ENCODE measurements at regions not wholly inside any gene's neighbourhood (a gene's known extent, or its start where the extent isn't known, plus 50 kb on each side); places are given as distances from the start of the nearest gene placed in this dataset.
"Not testable (repeated sequence)": the region's sequence is repeated elsewhere in the genome, so short reads cannot be mapped to it uniquely, and the experiment has no call there.

DNA sequence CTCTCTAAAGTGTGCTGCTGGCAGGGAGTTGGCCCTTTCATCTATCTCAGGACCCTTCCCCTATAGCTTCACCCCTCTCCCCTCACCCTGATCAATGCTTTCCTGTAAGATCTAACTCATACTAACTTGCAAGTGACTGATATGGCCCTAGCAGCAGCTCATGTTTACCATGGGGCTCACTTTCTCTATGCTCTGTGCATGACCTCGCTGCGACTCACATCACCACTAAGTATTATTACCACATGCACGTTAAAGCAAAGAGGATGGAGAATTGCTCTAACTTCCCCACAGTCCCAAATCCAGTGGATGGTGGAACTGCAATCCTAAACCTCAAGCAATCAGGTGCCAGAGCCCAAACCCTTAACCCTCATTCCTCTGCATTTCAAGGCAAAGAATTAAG lies 626.6 kb downstream of the MID1IP1 start:
- BruUV-seq (replicated peaks) = no TSS peak
- ChIA-PET CTCF (no interaction called here), POLR2A (no interaction called here)
- H3K4me1 ChIP-seq = peaks cover 8% of the 10 kb centered on the region; the same call in 1 of the 2 replicates
- H3K36me3 ChIP-seq (ENCODE audit: control insufficient read depth, insufficient read depth, low read length) = no peaks in the 10 kb centered on the region
- TF ChIP-seq, protein P1, sequence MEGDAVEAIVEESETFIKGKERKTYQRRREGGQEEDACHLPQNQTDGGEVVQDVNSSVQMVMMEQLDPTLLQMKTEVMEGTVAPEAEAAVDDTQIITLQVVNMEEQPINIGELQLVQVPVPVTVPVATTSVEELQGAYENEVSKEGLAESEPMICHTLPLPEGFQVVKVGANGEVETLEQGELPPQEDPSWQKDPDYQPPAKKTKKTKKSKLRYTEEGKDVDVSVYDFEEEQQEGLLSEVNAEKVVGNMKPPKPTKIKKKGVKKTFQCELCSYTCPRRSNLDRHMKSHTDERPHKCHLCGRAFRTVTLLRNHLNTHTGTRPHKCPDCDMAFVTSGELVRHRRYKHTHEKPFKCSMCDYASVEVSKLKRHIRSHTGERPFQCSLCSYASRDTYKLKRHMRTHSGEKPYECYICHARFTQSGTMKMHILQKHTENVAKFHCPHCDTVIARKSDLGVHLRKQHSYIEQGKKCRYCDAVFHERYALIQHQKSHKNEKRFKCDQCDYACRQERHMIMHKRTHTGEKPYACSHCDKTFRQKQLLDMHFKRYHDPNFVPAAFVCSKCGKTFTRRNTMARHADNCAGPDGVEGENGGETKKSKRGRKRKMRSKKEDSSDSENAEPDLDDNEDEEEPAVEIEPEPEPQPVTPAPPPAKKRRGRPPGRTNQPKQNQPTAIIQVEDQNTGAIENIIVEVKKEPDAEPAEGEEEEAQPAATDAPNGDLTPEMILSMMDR (IDR thresholded peaks at IDR 0.05; ENCODE audit: insufficient read depth in 1 of 2, low read depth in 1 of 2, low read length in 1 of 2, severe bottlenecking in 1 of 2, unreplicated experiment in 1 of 2) = no peak
- H3K4me3 ChIP-seq (ENCODE audit: low read depth, low read length) = no peak overlapping the region
- DNase-seq = no peak
- no peaks in the 10 kb centered on the region for H3K36me3 Mint-ChIP-seq (ENCODE audit: insufficient read depth, unreplicated experiment)
- H3K27ac Mint-ChIP-seq (ENCODE audit: unreplicated experiment) = peak overlapping the region; percentile 63
- no peaks in the 10 kb centered on the region for H3K9me3 Mint-ChIP-seq (ENCODE audit: unreplicated experiment)
- intact Hi-C loops (cut with micrococcal nuclease; ENCODE audit: unreplicated experiment) = no loop called here
- peaks cover 25% of the 10 kb centered on the region for H3K4me1 Mint-ChIP-seq (ENCODE audit: low read depth, unreplicated experiment)
- no peaks in the 10 kb centered on the region for H3K27me3 ChIP-seq (replicated peaks; ENCODE audit: control insufficient read depth, insufficient read depth, low read length)
- no peak overlapping the region for H3K4me3 Mint-ChIP-seq (ENCODE audit: unreplicated experiment)
- H3K27me3 Mint-ChIP-seq (ENCODE audit: insufficient read depth, unreplicated experiment) = no peaks in the 10 kb centered on the region
- H3K9me3 ChIP-seq = no peaks in the 10 kb centered on the region

GRCh38 chrX:39430551-39430950 lies 629.3 kb downstream of the MID1IP1 start:
- intact Hi-C loops (cut with micrococcal nuclease; ENCODE audit: unreplicated experiment) = no loop called here

GRCh38 chrX:39431893-39432292 lies 630.6 kb downstream of the MID1IP1 start:
- H3K9me3 Mint-ChIP-seq (ENCODE audit: unreplicated experiment) = no peaks in the 10 kb centered on the region
- H3K4me1 Mint-ChIP-seq (ENCODE audit: low read depth, unreplicated experiment) = peaks cover 28% of the 10 kb centered on the region
- H3K4me3 Mint-ChIP-seq (ENCODE audit: unreplicated experiment) = no peak overlapping the region
- no peaks in the 10 kb centered on the region for H3K27me3 ChIP-seq (replicated peaks; ENCODE audit: control insufficient read depth, insufficient read depth, low read length)
- peak in 1 of 2 experiments; percentile 13 for DNase-seq
- H3K4me1 ChIP-seq = peaks cover 8% of the 10 kb centered on the region; the same call in 1 of the 2 replicates
- H3K36me3 ChIP-seq (ENCODE audit: control insufficient read depth, insufficient read depth, low read length) = no peaks in the 10 kb centered on the region
- CTCF ChIA-PET = no interaction called here
- POLR2A ChIA-PET = no interaction called here
- no peaks in the 10 kb centered on the region for H3K27me3 Mint-ChIP-seq (ENCODE audit: insufficient read depth, unreplicated experiment)
- TF ChIP-seq, protein P1 (IDR thresholded peaks at IDR 0.05; ENCODE audit: insufficient read depth in 1 of 2, low read depth in 1 of 2, low read length in 1 of 2, severe bottlenecking in 1 of 2, unreplicated experiment in 1 of 2) = no peak
- H3K36me3 Mint-ChIP-seq (ENCODE audit: insufficient read depth, unreplicated experiment) = no peaks in the 10 kb centered on the region
- H3K27ac Mint-ChIP-seq (ENCODE audit: unreplicated experiment) = no peak overlapping the region
- no TSS peak for BruUV-seq (replicated peaks)
- no peaks in the 10 kb centered on the region for H3K9me3 ChIP-seq
- intact Hi-C loops (cut with micrococcal nuclease; ENCODE audit: unreplicated experiment) = no loop called here
- no peak overlapping the region for H3K4me3 ChIP-seq (ENCODE audit: low read depth, low read length)

More at GRCh38 chrX:39430551-39430950, 629.3 kb downstream of the MID1IP1 start:
- TF ChIP-seq, protein P1 (IDR thresholded peaks at IDR 0.05; ENCODE audit: insufficient read depth in 1 of 2, low read depth in 1 of 2, low read length in 1 of 2, severe bottlenecking in 1 of 2, unreplicated experiment in 1 of 2) = no peak
- H3K9me3 Mint-ChIP-seq (ENCODE audit: unreplicated experiment) = no peaks in the 10 kb centered on the region
- no peak for DNase-seq
- no peak overlapping the region for H3K27ac Mint-ChIP-seq (ENCODE audit: unreplicated experiment)
- Histone ChIP-seq H3K4me1 (peaks cover 8% of the 10 kb centered on the region; the same call in 1 of the 2 replicates), H3K4me3 (ENCODE audit: low read depth, low read length) (no peak overlapping the region), H3K36me3 (ENCODE audit: control insufficient read depth, insufficient read depth, low read length) (no peaks in the 10 kb centered on the region), H3K27me3 (replicated peaks; ENCODE audit: control insufficient read depth, insufficient read depth, low read length) (no peaks in the 10 kb centered on the region), H3K9me3 (no peaks in the 10 kb centered on the region)
- ChIA-PET POLR2A (no interaction called here), CTCF (no interaction called here)
- no peaks in the 10 kb centered on the region for H3K36me3 Mint-ChIP-seq (ENCODE audit: insufficient read depth, unreplicated experiment)
- no peak overlapping the region for H3K4me3 Mint-ChIP-seq (ENCODE audit: unreplicated experiment)
- H3K4me1 Mint-ChIP-seq (ENCODE audit: low read depth, unreplicated experiment) = peaks cover 29% of the 10 kb centered on the region
- no TSS peak for BruUV-seq (replicated peaks)
- H3K27me3 Mint-ChIP-seq (ENCODE audit: insufficient read depth, unreplicated experiment) = no peaks in the 10 kb centered on the region

DNA sequence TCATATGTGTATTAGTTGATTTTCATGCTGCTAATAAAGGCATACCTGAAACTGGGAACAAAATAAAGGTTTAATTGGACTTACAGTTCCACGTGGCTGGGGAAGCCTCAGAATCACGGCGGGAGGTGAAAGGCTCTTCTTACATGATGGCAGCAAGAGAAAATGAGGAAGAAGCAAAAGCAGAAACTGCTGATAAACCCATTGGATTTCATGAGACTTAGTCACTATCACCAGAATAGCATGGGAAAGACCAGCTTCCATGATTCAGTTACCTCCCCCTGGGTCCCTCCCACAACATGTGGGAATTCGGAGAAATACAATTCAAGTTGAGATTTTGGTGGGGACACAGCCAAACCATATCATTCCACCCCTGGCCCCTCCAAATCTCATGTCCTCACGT lies 633.4 kb downstream of the MID1IP1 start:
- BruUV-seq (replicated peaks); intact Hi-C loops (cut with micrococcal nuclease; ENCODE audit: unreplicated experiment); H3K27me3 ChIP-seq (replicated peaks; ENCODE audit: control insufficient read depth, insufficient read depth, low read length); H3K4me3 Mint-ChIP-seq (ENCODE audit: unreplicated experiment); H3K27ac Mint-ChIP-seq (ENCODE audit: unreplicated experiment); H3K9me3 Mint-ChIP-seq (ENCODE audit: unreplicated experiment); DNase-seq; H3K9me3 ChIP-seq; H3K36me3 ChIP-seq (ENCODE audit: control insufficient read depth, insufficient read depth, low read length); H3K4me3 ChIP-seq (ENCODE audit: low read depth, low read length); H3K27me3 Mint-ChIP-seq (ENCODE audit: insufficient read depth, unreplicated experiment); H3K4me1 ChIP-seq; POLR2A ChIA-PET; H3K36me3 Mint-ChIP-seq (ENCODE audit: insufficient read depth, unreplicated experiment); CTCF ChIA-PET: not testable (repeated sequence)
- H3K4me1 Mint-ChIP-seq (ENCODE audit: low read depth, unreplicated experiment) = peaks cover 16% of the 10 kb centered on the region

DNA sequence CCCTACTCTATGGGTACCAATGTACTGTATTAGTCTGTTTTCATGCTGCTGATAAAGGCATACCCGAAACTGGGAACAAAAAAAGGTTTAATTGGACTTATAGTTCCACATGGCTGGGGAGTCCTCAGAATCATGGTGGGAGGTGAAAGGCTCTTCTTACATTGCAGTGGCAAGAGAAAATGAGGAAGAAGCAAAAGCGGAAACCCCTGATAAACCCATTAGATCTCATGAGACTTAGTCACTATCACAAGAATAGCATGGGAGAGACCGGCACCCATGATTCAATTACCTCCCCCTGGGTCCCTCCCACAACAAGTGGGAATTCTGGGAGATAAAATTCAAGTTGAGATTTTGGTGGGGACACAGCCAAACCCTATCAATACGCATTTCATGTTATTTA lies 635.3 kb downstream of the MID1IP1 start:
- H3K27me3 ChIP-seq (replicated peaks; ENCODE audit: control insufficient read depth, insufficient read depth, low read length); H3K4me3 ChIP-seq (ENCODE audit: low read depth, low read length); H3K27me3 Mint-ChIP-seq (ENCODE audit: insufficient read depth, unreplicated experiment); DNase-seq; intact Hi-C loops (cut with micrococcal nuclease; ENCODE audit: unreplicated experiment); H3K36me3 ChIP-seq (ENCODE audit: control insufficient read depth, insufficient read depth, low read length); H3K4me3 Mint-ChIP-seq (ENCODE audit: unreplicated experiment); POLR2A ChIA-PET; H3K9me3 Mint-ChIP-seq (ENCODE audit: unreplicated experiment); H3K4me1 ChIP-seq; CTCF ChIA-PET; H3K27ac Mint-ChIP-seq (ENCODE audit: unreplicated experiment); BruUV-seq (replicated peaks); H3K36me3 Mint-ChIP-seq (ENCODE audit: insufficient read depth, unreplicated experiment); H3K9me3 ChIP-seq: not testable (repeated sequence)
- H3K4me1 Mint-ChIP-seq (ENCODE audit: low read depth, unreplicated experiment) = peaks cover 16% of the 10 kb centered on the region

Data from Caco-2 (cell line).